Peyer's patch (tissue), 4 donors: ENCODE measurements at regions not wholly inside any gene's neighbourhood (a gene's known extent, or its start where the extent isn't known, plus 50 kb on each side); places are given as distances from the start of the nearest gene placed in this dataset.

Experiments
- POLR2A ChIP-seq, 2 donors: fragments of 450-650 bp; IDR thresholded peaks; one replicate each; pipeline ENCODE4 v1.5.1; 2017; ENCODE audit warnings: antibody characterized with exemption in 2 of 2, mild to moderate bottlenecking in 2 of 2, moderate library complexity in 2 of 2
- TF ChIP-seq, protein P1 (sequence below), 6 experiments: fragments of 450-650 bp in 4 of 6; fragments of 200-600 bp in 2 of 6; sonication (generic) in 1 of 6; IDR thresholded peaks; one replicate each; pipeline ENCODE4 v1.5.1; 2017 to 2019; ENCODE audit warnings: antibody characterized with exemption in 6 of 6, mild to moderate bottlenecking in 3 of 6, moderate library complexity in 1 of 6

DNA sequence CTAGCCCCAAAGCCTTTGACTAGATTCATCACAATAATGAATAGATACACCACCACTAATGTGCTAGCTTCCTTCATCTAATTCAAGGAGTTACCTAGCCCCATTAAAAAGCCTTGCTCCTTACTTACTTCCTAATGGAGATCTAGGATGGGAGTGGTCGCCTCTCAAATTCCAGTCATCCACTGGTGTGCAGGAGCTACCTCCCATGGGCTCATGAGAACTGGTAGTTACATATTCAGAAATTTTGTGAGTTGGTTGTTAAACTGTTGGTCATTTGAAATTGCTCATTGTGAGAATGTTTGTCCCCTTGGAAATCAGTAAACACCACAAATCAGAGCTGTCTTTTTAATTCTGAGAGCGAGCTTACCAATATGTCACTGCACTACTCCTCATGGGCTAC lies 91.7 kb upstream of the GDNF start:
- TF ChIP-seq, protein P1, sequence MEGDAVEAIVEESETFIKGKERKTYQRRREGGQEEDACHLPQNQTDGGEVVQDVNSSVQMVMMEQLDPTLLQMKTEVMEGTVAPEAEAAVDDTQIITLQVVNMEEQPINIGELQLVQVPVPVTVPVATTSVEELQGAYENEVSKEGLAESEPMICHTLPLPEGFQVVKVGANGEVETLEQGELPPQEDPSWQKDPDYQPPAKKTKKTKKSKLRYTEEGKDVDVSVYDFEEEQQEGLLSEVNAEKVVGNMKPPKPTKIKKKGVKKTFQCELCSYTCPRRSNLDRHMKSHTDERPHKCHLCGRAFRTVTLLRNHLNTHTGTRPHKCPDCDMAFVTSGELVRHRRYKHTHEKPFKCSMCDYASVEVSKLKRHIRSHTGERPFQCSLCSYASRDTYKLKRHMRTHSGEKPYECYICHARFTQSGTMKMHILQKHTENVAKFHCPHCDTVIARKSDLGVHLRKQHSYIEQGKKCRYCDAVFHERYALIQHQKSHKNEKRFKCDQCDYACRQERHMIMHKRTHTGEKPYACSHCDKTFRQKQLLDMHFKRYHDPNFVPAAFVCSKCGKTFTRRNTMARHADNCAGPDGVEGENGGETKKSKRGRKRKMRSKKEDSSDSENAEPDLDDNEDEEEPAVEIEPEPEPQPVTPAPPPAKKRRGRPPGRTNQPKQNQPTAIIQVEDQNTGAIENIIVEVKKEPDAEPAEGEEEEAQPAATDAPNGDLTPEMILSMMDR (IDR thresholded peaks at IDR 0.05): no peak
- no peak for TF ChIP-seq POLR2A (IDR thresholded peaks at IDR 0.05)
